ENCODE measurements at regions not wholly inside any gene's neighbourhood (a gene's known extent, or its start where the extent isn't known, plus 50 kb on each side); places are given as distances from the start of the nearest gene placed in this dataset.
"Not testable (repeated sequence)": the region's sequence is repeated elsewhere in the genome, so short reads cannot be mapped to it uniquely, and the experiment has no call there.

DNA sequence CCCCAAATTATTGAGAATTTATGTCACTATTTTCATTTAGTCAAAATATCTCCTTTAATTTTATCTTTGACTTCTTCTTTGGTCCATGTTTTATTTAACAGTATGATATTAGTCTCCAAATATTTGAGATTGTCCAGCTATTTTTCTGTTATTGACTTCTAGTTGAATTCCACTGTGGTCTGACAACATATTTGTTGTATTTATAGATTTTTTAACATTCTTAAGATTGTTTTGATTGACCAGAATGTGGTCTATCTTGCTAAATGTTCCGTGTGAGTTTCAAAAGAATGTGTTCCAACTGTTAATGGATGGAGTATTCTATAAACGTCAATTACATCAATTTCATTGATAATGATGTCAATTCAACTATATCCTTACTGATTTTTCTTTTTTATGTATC, 1452.1 kb downstream of the SUCLG1 start:
- no peak for DNase-seq

DNA sequence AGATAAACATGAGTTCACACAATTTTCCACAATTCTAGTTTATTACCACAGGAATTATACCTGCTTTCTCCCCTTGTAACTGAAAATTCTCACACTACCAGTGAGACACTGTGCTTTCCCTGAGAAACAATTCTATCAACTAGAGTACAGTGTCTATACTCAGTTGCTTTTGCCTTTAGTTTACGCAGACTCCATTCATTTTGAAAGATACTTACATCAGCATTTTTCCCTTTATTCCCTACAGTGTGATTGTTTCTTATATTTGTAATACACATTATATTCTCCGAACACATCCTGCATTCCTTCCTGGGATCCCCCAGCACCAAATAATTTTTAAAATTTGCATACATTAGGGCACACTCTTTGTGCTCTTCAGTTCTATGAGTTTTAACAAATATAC, 1455.5 kb downstream of the SUCLG1 start:
- DNase-seq = no peak

DNA sequence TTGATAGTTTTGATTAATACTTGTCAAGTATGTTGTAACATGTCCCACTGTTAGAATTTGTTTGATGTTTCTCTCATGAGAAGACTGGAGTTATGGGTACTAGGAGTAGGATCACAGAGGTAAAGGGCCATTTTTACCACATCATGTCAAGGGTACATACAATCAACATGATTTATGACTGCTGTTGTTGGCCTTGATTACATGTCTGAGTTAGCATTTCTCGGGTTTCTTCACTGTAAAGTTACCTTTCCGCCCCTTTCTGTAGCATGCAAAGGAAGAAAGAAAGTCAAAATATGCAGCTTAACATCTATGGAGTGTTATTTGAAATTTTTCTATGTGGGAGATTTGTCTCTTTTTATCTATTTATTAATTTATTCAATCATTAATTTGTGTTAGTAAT, 1456.4 kb downstream of the SUCLG1 start:
- no peak for DNase-seq

DNA sequence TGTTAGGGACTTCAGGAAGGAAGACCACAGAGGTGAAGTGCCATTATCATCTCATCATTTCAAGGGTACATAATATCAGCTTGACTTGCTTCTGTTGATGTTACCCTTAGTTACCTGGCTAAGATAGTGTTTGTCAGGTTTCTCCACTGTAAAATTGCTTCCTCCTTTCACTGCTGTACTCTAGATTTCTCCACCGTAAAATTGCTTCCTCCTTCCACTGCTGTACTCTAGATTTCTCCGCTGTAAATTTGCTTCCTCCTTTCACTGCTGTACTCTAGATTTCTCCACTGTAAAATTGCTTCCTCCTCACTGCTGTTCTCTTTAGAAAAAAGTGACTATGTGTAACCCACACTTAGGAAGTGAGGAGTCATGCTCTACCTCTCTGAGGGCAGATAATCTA, 1460.3 kb downstream of the SUCLG1 start:
- no peak for DNase-seq

DNA sequence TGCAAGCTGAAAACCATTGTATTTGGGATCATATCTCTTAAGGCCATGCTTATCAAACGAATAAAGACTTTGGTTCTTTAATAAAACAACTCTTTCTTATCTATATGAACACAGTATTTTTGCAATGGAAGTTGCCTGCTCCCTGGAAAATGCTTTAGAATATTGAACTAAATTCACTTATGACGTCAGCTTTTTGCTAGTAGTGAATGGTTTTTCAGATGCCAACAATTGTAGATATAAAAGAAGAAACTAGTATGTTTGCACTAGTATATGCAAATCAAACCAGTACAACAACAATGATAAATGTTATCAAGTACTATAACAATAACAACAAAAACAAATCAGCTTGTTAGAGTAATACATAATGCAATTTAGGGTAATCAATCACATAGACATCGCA, 1462.9 kb downstream of the SUCLG1 start:
- DNase-seq = no peak

DNA sequence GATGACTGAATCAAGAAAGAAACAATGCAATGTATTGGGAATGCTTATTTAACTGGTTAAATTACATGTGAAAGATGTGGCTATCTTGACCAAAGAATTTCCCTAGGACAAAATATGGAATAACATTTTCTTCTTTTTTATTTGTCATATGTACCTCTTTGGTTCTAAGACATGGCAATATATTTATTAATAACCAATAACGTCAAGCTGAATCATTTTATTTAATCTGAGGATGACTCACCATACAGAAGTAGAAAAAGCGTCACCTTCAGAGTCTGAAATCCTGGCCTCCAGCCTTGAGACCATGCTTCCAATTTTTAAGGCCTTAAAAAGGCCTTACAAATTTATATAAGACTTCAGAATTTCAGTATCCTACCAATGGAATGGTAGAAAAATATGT, 1464.9 kb downstream of the SUCLG1 start:
- no peak for DNase-seq

DNA sequence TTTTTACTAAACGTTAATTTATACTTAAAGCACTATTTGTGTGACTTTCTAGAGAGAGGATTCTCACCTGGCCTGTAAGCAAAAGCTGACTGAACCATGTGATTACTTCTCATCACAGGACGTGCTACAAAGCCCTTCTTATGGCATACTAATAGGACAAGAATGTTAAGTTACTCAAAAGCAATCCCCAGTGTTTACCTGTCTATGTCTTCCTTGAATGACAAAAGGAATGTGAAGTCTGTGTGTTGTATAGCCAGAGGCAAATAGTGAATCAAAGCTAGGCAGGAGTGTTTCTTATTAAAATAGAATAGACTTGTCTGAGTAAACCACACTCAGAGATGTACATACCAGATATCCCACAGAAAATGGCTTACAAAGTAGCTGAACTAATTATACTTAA, 1465.5 kb downstream of the SUCLG1 start:
- no peak for DNase-seq

DNA sequence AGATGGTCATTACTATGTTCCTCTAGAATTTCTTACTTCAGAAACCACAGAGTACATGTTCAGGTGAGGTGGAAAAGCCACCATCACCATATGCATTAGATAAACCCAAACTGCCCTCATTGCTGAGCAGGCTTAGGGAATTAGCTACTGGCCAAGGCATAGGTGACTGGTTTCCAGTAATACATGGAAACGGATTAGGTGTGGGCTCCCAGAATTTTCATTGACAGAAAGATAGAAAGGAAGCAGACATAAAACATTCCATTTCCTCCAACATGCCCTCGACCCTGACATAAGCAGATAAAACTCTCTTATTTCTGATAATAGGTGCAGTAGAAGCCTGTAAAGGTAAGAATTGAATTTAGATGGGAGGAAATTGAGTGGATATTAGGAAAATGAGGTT, 1466.1 kb downstream of the SUCLG1 start:
- DNase-seq = no peak

DNA sequence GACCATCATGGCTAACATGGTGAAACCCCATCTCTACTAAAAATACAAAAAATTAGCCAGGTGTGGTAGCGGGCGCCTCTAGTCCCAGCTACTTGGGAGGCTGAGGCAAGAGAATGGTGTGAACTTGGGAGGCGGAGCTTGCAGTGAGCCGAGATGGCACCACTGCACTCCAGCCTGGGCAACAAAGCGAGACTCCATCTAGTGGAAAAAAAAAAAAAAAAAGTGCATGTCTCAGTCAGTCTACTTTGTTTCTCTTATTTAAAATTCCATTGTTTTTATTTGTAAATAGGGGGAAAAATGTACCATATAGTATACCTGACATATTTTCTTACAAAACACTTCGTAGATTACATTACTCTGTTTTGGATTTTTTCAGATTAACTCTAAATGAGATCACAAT, 1471.4 kb downstream of the SUCLG1 start:
- DNase-seq = not testable (repeated sequence)

DNA sequence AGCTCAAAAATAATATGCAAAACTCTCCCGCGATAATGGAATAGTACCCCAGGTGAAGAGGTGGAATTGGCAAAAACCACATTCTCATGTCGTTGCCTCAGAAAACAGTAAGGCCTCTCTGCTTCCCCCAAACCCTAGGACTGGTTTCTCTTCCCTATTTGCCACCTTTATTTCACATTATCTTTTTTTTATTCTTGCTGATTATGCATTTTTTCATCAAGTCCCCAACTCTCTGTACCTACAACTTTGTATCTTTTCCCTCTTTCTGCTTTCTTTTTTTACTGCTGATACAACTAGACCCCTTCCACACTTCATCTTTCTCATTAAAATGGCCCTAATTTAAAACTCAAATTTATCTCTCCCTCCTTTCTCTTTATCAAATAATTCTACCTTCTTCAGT, 1472.2 kb downstream of the SUCLG1 start:
- no peak for DNase-seq

DNA sequence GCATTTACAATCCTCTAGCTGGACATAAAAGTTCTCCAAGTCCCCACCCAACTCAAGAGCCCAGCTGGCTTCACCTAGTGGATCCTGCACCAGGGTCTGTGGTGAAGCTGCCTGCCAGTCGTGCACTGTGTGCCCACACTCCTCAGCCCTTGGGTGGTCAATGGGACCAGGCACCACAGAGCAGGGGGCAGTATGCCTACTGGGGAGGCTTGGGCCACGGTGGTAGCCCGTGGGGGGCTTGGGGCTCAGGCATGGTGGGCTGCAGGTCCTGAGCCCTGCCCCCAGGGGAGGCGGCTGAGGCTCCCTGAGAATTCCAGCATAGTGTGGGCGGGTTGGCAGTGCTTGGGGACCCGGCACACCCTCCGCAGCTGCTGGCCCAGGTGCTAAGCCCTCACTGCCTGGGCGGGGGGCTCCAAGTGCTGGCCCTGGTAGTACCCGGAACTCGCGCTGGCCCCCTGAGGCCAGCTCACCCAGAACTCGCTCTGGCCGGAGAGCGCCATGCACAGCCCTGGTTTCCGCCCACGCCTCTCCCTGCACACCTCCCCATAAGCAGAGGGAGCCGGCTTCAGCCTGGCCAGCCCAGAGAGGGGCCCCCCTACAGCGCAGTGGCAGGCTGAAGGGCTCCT, 1473.4 kb downstream of the SUCLG1 start:
- DNase-seq = no peak

DNA sequence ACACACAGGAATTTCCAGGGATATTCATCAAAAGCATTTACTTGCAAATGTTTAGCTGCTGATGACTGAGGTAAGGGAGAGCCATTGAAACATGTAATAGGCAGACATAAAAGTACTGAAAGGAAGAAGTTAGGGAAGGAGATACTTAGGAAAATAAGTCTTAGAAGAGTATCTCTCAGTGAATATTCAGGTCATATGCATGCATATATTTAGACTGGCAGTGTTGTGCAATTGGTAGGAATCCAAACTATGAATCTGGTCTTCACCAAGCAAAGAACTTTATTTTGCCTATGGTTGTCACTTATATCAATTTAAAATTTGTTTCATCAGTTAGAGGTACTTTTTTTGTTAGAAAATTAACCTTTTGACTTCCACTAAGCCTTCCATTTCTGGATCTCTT, 1490.7 kb downstream of the SUCLG1 start:
- DNase-seq = no peak

DNA sequence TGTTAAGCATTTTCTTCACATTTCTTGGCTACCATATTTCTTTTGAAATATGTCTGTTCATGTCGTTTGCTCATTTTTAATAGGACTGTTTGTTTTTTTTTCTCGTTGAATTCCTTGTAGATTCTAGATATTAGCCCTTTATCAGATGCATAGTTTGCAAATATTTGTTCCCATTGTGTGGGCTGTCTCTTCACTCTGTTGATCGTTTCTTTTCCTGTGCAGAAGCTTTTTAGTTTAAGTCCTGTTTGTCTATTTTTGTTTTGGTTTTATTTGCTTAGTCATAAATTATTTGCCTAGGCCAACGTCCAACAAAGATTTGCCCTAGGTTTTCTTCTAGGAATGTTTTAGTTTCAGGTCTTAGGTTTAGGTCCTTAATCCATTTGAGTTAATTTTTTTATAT, 1494.7 kb downstream of the SUCLG1 start:
- DNase-seq = no peak

DNA sequence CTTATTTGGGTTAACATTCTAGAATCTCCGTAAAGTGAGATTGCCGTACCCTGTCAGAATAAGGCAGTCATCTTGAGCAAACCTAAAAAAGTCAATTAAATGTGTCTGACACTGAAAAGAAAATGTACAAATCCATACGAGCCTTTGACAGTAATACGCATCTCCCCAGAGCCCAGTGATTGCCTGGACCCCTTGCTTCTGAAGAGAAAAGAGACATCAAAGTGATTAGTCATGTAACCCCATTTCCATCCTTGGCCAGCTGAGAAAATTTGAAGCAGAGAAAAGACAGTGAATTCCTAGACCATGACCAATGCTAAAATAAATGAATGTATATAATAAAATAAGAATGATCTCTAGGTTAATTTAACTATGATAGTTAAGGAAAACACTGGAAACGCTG, 1499.4 kb downstream of the SUCLG1 start:
- DNase-seq = no peak

DNA sequence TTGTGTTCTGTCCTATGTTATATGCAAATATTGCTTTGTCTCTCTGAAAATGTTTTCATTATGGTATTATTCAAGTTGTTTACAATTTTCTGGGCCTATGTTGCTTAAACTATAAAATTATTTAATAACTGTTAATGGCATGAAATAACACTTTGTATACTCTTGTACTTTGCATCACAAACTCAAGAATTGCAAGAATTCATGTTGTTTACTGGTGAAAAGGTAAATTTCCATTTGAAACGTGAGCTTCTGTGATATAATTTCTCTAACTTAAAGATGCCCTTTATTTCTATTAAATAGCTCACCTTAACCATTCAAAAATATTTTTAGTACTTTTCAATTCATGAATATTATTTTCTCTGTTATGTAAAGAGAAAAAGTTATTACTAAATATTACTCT, 1504.2 kb downstream of the SUCLG1 start:
- no peak for DNase-seq

DNA sequence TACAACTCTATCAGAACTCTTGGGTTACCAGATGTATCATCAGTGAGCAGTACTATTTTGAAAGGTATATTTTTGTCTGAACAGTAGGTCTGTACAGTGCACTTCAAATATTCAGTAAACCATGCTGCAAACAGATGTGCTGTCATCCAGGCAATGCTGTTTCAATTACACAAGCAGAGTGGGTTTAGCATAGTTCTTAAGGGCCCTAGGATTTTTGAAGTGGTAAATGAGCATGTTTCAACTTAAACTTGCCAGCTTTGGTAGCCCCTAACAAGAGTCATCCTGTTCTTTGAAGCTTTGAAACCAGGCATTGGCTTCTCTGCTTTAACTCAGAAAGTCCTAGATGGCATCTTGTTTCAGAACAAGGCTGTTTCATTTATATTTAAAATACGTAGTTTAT, 1519.9 kb downstream of the SUCLG1 start:
- DNase-seq = no peak

DNA sequence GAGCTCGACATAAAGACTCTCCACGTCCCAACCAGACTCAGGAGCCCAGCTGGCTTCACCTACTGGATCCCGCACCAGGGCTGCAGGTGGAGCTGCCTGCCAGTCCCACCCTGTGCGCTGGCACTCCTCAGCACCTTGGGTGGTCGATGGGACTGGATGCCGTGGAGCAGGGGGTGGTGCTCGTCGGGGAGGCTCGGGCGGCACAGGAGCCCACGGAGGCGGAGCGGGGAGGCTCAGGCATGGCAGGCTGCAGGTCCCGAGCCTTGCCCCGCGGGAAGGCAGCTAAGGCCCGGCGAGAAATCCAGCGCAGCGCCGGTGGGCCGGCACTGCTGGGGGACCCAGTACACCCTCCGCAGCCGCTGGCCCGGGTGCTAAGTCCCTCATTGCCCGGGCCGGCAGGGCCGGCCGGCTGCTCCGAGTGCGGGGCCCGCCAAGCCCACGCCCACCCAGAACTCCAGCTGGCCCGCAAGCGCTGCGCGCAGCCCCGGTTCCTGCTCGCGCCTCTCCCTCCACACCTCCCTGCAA, 1520.7 kb downstream of the SUCLG1 start:
- not testable (repeated sequence) for DNase-seq

DNA sequence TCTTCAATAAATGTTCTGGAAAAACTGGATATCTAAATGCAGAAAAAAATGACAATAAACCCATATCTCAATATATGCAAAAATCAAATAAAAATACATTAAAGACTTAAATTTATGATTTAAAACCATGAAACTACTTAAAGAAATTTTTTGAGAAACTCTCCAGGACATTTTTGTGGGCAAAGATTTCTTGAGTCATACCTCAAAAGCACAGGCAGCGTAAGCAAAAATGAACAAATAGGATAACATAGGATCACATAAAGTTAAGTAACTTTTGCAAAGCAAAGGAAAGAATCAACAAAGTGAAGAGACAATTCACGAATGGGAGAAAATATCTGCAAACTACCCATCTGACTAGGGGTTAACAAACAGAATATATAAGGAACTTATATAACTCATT, 1545.5 kb downstream of the SUCLG1 start:
- DNase-seq = no peak

DNA sequence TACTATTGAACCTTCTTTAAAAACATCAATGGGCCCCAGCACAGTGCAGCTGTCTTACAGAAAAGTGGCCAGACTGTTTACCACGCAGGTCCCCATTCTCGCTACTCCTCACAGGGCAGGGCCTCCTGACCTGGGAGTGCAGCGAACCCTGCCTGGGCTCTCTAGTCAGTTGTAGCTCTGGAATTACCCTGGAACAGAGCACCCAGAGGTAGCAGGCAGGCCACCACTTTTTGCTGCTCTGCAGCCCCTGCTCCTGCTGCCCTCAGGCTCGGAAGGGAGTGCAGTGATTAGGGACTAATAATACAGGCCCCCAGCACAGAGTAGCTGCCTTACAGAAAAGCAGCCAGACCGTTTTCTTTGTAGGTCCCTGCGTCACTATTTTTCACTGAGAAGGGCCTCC, 1563.0 kb downstream of the SUCLG1 start:
- DNase-seq = no peak

DNA sequence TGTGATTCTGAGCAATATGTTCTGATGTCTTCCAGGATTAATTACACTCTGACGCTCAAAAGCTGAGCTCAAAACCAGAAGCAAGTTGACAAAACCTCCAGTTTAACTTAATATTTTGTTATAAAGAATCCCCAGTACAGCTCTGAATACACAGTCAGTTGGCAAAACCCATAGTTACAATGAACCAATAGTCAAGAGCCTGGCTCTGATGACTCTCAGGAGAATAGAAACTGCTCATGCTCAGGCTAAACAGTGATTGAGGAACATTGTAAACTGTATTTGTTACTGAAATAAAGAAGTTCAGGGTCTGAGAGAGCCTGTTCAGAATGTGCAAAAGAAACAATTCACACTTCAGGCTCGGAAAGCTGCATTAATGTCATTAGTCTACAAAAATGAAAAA, 1565.9 kb downstream of the SUCLG1 start:
- DNase-seq = no peak

DNA sequence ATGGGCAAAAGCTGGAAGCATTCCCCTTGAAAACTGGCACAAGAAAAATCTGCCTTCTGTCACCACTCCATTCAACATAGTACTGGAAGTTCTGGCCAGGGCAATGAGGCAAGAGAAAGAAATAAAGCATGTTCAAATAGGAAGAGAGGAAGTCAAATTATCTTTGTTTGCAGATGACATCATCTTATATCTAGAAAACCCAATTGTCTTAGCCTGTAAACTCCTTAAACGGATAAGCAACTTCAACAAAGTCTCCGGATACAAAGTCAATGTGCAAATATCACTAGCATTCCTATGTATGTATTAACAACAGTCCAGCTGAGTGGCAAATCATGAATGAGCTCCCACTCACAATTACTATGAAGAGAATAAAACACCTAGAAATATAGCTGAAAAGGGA, 1579.3 kb downstream of the SUCLG1 start:
- no peak for DNase-seq

DNA sequence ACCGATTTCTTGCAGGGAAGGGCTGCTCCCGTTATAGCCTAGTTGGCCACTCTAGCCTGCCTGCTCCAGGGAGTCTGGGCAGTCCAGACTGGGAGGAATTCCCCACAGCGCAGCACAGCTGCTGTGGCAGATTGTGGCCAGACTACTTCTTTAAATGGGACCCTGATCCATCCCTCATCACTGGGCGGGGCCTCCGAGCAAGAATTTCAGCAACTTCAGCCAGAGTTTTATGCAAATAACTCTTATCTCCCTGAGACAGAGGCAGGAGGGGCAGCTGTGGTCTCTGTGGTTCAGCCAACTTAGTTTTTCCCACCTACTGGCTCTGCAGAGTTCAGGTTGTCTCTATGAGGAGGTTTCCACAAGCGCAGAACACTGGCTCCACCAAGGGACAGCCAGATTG, 1583.2 kb downstream of the SUCLG1 start:
- DNase-seq = no peak

DNA sequence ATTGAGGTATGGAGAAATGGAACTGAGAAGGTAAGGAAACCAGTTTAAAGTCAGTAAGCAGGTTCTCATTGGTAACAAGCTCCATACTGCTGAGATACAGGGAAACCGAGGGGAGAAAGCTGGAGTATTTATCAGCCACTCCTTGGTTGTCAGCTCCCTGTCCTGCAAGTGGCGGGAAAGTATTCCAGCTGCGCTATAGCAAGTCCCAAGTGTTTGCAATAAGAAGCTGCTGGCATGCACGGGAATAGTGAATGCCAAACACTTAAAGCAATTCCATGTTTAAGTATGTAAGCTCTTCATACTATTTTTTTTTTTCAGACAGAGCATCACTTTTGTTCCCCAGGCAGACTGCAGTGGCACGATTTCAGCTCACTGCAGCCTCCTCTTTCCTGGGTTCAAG, 1601.1 kb downstream of the SUCLG1 start:
- no peak for DNase-seq

DNA sequence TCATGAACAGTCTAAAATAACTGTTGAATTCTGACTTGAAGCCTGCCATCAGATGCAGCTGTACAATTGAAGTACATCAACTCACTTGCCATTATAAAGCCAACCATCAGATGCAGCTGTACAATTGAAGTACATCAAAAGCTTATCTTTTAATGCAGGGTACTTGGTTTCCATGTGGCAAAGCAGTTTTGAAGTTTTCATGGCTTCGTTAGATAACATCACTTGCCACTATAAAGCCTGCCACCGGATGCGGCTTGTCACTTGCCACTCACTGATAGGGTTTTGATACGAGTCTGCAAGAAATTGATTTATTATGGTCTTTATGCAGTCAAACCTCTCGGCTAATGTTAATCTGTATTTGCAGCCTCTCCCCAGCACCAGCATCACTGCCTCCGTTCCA, 1605.8 kb downstream of the SUCLG1 start:
- DNase-seq = no peak

DNA sequence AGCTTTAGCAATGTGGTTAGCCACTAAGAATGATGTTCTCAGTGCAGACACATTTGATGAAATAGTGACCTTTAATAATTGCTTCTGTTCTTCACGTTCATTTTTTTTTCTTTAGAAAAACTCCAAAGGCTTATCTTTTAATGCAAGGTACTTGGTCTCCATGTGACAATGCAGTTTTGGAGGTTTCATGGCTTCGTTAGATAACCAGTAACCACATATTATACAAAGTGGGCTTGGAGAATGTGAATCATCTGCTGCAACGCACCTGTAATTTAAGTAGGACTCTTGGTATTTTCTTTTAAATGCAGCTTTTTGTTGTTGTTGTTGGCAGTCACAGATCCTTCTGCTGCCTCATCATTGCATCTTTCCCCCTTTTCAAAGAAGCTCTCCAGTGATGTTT, 1606.3 kb downstream of the SUCLG1 start:
- no peak for DNase-seq

DNA sequence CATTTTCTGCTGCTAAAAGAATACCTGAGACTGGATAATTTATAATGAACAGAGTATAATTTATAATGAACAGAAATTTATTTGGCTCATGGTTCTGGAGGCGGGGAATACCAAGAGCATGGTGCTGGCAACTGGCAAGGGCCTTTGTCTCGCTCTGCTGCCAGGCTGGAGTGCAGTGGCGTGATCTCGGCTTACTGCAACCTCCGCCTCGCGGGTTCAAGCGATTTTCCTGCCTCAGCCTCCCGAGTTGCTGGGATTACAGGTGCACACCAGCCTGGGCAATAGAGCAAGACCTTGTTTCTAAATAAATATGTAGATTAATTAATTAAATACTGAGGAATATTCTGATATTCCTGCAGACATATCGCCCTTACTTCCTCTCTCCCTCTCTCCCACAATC, 1610.8 kb downstream of the SUCLG1 start:
- no peak for DNase-seq

Measured in 8988T (cell line).